Esophagus squamous epithelium (tissue), 5 donors: ENCODE measurements at regions not wholly inside any gene's neighbourhood (a gene's known extent, or its start where the extent isn't known, plus 50 kb on each side); places are given as distances from the start of the nearest gene placed in this dataset.

ENCODE experiments used
- DNase-seq: peaks from one replicate; lab custom pipeline; 2025; lab: John Stamatoyannopoulos, UW
- H3K27ac ChIP-seq, 4 donors: fragments of 200-600 bp; sonication (generic); one replicate each; pipeline ENCODE4 v1.5.1; 2016 to 2019; ENCODE audit warnings: mild to moderate bottlenecking in 1 of 4
- H3K27me3 ChIP-seq, 4 donors: fragments of 200-600 bp; sonication (generic); 1 replicate in 3 of 4; 2 replicates in 1 of 4; pipeline versions ENCODE4 v1.5.1 to v1.6.0; 2017 to 2021; ENCODE audit warnings: antibody characterized with exemption in 1 of 4
- H3K36me3 ChIP-seq, 3 donors: fragments of 200-600 bp; sonication (generic); one replicate each; pipeline ENCODE4 v1.5.1; 2016 to 2019
- H3K4me1 ChIP-seq, 3 donors: fragments of 200-600 bp; sonication (generic); one replicate each; pipeline ENCODE4 v1.5.1; 2017 to 2019
- H3K4me3 ChIP-seq, 4 donors: fragments of 200-600 bp; sonication (generic); 1 replicate in 3 of 4; 2 replicates in 1 of 4; pipeline ENCODE4 v1.5.1; 2016 to 2019; ENCODE audit warnings: mild to moderate bottlenecking in 2 of 4, moderate library complexity in 1 of 4
- H3K9me3 ChIP-seq, 3 donors: fragments of 200-600 bp; sonication (generic); one replicate each; pipeline ENCODE4 v1.5.1; 2016 to 2019
- CTCF ChIP-seq, 6 experiments: fragments of 450-650 bp in 4 of 6; fragments of 200-600 bp in 2 of 6; sonication (generic) in 2 of 6; IDR thresholded peaks; one replicate each; pipeline ENCODE4 v1.5.1; 2016 to 2019; ENCODE audit warnings: antibody characterized with exemption in 6 of 6, mild to moderate bottlenecking in 4 of 6, moderate library complexity in 4 of 6
- POLR2A ChIP-seq, 4 donors: fragments of 450-650 bp; IDR thresholded peaks; one replicate each; pipeline ENCODE4 v1.6.1; 2017; ENCODE audit warnings: antibody characterized with exemption in 4 of 4, mild to moderate bottlenecking in 4 of 4, moderate library complexity in 3 of 4
- WGBS, 2 donors: methylation state at CpG; one replicate each; pipeline ENCODE4 v1.1.5; 2018; 5-methylcytosine and 5-hydroxymethylcytosine counted together
- intact Hi-C: fragments of 100-400 bp; cut with DNase I; formaldehyde crosslinking; loops from one replicate; pipeline ENCODE4 v1.15.0; 2022
- donor health status: DM: yes; HTN: yes; CAD: no.

- Histone ChIP-seq H3K9me3 (no peaks in the 10 kb centered on the region), H3K4me1 (no peaks in the 10 kb centered on the region), H3K27me3 (no peaks in the 10 kb centered on the region), H3K36me3 (no peaks in the 10 kb centered on the region), H3K4me3 (no peak overlapping the region), H3K27ac (no peak overlapping the region)
- no peak for DNase-seq
- WGBS, 2 donors, result 87% methylated on average over 4 of the region's 4 CpGs
- TF ChIP-seq CTCF (IDR thresholded peaks at IDR 0.05), result no peak
- TF ChIP-seq POLR2A (IDR thresholded peaks at IDR 0.05), result no peak
- intact Hi-C loops, result no loop called here
These were observed 131.7 kb upstream of the HDAC9 start for GRCh38 chr7:18363751-18364380.

GRCh38 chr7:18364396-18364795 is 131.2 kb upstream of the HDAC9 start:
- no peaks in the 10 kb centered on the region for H3K36me3 ChIP-seq
- no peak for TF ChIP-seq CTCF (IDR thresholded peaks at IDR 0.05)
- TF ChIP-seq POLR2A (IDR thresholded peaks at IDR 0.05), result no peak
- WGBS, 2 donors, result 80% methylated on average over 2 of the region's 2 CpGs
- H3K4me1 ChIP-seq, result no peaks in the 10 kb centered on the region
- no peak overlapping the region for H3K27ac ChIP-seq
- H3K9me3 ChIP-seq, result no peaks in the 10 kb centered on the region
- DNase-seq, result no peak
- H3K27me3 ChIP-seq, result no peaks in the 10 kb centered on the region
- H3K4me3 ChIP-seq, result no peak overlapping the region
- intact Hi-C loops, result no loop called here

GRCh38 chr7:18366394-18366793 is 129.2 kb upstream of the HDAC9 start:
- Histone ChIP-seq H3K27me3 (no peaks in the 10 kb centered on the region), H3K4me3 (no peak overlapping the region), H3K36me3 (no peaks in the 10 kb centered on the region), H3K27ac (no peak overlapping the region), H3K9me3 (no peaks in the 10 kb centered on the region), H3K4me1 (no peaks in the 10 kb centered on the region)
- no peak for DNase-seq
- WGBS, 2 donors, result 60 to 89% methylated on average over 1 of the region's 1 CpG
- TF ChIP-seq CTCF (IDR thresholded peaks at IDR 0.05) (no peak), POLR2A (IDR thresholded peaks at IDR 0.05) (no peak)
- intact Hi-C loops, result no loop called here

- intact Hi-C loops, result no loop called here
- Histone ChIP-seq H3K36me3 (no peaks in the 10 kb centered on the region), H3K27me3 (no peaks in the 10 kb centered on the region), H3K4me1 (no peaks in the 10 kb centered on the region), H3K27ac (no peak overlapping the region), H3K9me3 (no peaks in the 10 kb centered on the region), H3K4me3 (no peak overlapping the region)
- TF ChIP-seq POLR2A (IDR thresholded peaks at IDR 0.05) (no peak), CTCF (IDR thresholded peaks at IDR 0.05) (no peak)
- WGBS, 2 donors, result 81 to 82% methylated on average over 1 of the region's 1 CpG
- no peak for DNase-seq
These were observed 126.5 kb upstream of the HDAC9 start for GRCh38 chr7:18369011-18369410.

GRCh38 chr7:18370633-18371032 is 124.9 kb upstream of the HDAC9 start:
- WGBS, 2 donors, result 78 to 89% methylated on average over 5 of the region's 5 CpGs
- Histone ChIP-seq H3K27me3 (no peaks in the 10 kb centered on the region), H3K4me3 (no peak overlapping the region), H3K4me1 (no peaks in the 10 kb centered on the region), H3K9me3 (no peaks in the 10 kb centered on the region), H3K36me3 (no peaks in the 10 kb centered on the region), H3K27ac (no peak overlapping the region)
- intact Hi-C loops, result no loop called here
- DNase-seq, result no peak
- TF ChIP-seq CTCF (IDR thresholded peaks at IDR 0.05), result no peak
- TF ChIP-seq POLR2A (IDR thresholded peaks at IDR 0.05), result no peak
